Stimulated activated CD4-positive, alpha-beta T cell treated with anti-CD3 and anti-CD28 coated beads, Interleukin-15, amount 100 ng/mL, for 24 hours (primary cell): ENCODE measurements at regions not wholly inside any gene's neighbourhood (a gene's known extent, or its start where the extent isn't known, plus 50 kb on each side); places are given as distances from the start of the nearest gene placed in this dataset.
A peak's percentile ranks its signal among the peaks of the same experiment; 100 is the strongest.

ENCODE experiments used
- DNase-seq: peaks from one replicate; pipeline ENCODE4 v3.0.0-alpha.2; 2020

DNA sequence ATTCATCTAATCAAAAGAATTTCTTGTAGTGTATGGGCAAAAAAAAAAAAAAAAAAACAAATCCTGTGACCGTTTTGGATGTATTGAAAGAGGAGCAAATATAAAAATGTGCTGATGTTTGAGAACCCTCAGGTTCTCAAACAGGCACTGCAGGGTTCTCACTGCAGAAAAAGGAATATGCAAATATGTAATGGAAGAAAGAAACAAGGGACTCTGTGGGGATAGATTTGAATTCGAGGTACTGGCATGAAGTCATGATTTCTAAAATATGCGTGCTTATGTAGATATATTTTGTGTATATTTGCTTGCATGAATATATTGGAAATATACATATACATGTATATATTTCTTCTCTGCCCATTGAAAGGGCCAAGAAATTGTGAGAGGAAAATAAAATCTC, 365.0 kb upstream of the RUNX1 start:
- DNase-seq: no peak

GRCh38 chr21:35412231-35412630, 363.1 kb upstream of the RUNX1 start:
- no peak for DNase-seq

DNA sequence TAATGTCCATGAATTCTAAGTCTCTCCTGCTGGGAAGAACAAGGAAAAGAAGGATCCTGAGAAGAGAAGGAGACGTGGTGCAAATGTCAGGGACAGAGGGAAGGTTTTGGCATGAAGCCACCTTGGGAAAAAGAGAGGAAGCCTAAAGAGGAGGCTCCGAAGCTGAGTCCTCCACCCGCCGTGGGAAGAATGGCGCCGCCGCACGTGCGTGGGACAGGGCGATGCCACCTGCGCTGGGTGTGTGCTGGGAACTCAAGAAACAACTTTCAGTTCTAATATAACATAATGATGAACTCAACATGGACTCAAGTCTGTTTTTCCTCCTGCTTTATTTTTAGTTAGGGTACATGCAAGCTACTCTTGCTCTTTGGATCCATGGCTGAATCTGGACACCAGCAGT, 362.3 kb upstream of the RUNX1 start:
- no peak for DNase-seq

- DNase-seq: no peak
Observed at GRCh38 chr21:35410656-35411055, 361.6 kb upstream of the RUNX1 start.

DNA sequence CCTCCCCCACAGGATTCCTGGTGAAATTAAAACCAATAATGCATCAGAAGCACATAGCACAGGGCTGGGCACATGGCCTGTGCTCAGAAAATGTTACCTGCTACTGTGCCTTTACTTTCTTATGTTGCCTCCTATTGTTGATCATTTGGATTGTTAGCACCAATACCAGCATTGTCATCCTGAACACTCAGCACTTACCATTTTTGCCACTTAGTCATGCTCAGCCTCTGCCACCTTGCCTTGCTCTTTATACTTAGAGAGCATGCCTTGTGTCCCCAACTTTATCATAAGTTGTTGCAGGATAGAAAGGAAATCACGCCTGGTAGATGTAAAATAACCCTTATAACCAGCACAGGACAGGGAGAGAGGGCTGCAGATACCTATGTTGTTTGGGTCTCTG, 361.0 kb upstream of the RUNX1 start:
- no peak for DNase-seq

DNA sequence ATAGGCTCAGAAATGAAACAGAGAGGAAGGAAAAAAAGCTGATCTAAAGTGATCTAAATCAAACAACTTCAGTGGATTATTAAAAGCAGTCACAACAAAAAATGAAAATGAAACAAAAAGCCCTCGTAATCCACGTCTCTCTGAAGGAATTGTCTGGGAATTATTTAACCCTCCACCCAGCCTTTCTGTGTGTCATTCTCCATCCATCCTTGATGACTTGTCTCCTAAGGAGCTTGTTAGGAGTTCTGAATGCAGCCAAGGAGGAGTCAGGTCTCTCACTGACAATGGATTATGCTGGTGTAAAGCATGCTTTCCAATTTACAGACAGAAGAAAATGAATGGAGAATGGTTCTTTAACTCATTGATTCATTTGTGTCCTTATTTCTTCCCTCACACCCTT, 359.3 kb upstream of the RUNX1 start:
- DNase-seq: no peak

- DNase-seq: no peak
Observed at GRCh38 chr21:35406635-35407034, 357.5 kb upstream of the RUNX1 start.

- no peak for DNase-seq
Observed at GRCh38 chr21:35405981-35406380, 356.9 kb upstream of the RUNX1 start.

- no peak for DNase-seq
Observed at GRCh38 chr21:35404247-35404646, 355.1 kb upstream of the RUNX1 start.

GRCh38 chr21:35402061-35402460, 353.0 kb upstream of the RUNX1 start:
- DNase-seq: no peak

DNA sequence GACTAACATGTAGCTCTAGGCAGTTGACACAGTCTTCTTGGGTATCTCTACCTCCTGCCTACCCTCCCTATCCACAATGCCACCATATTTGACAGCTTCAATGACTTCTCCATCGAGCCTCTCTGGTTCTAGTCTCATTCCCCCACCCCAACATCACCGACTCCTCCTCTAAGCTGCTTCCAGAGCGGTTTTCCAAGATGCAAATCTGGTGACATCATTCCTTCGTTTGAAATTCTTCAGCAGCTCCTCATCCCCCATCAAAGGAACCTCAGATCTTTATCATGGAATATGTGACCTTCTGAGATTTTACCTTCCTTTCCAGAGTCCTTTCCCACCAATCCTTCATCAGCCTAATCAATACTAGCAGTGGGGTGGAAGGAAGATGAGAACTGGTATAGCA, 352.4 kb upstream of the RUNX1 start:
- DNase-seq: no peak

DNA sequence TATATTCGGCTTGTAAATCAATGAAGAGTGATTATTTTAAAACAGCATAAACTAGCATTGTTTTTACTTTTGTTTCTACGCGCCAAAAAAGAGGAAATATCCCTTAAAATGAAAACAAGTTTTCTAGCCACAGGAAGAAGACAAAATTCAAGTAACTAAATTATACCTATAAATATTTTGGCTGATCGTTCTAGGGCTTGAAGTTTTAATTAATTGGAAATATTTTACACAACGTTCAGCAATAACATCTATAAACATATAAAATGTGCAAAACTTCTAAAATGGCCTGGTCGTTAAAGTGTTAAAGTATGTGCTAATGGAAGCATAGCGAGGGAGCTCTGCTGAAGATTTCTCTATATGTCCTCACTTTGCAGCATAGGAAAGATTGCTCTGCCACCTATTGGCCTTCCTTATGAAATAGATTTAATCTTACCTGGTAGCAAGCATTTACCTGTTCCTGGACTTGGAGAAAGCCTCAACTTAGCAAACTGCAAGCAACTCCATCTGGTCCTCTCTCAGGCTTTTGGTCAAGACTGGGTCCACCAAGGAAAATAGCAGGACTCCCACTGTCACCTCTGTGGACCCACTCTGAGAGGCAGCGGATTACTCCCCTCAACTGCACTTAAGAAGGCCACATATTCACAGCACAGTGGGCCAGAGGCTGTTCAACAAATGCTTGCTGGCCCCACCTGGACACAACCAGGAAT, 351.3 kb upstream of the RUNX1 start:
- peak; percentile 30 for DNase-seq

DNA sequence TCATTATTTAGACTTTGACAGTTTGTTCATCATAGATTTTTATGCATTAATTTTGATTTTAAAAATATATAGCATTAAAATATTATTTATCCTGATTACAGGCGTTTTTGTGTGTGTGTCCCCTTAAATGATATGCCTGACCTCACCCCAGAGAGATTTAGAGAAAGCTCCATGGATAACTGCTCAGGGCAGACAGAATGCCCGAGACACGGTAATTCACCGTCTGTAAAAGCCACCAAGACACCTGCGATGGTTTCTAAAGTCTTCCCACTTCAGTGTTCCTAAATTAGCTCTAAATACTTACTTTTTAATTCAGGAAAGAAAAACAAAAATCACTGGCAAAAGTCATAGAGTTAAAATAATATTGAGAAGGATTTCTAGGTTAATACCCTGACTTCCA, 350.6 kb upstream of the RUNX1 start:
- DNase-seq: no peak

GRCh38 chr21:35399002-35399530, 350.0 kb upstream of the RUNX1 start:
- DNase-seq: no peak

GRCh38 chr21:35398346-35398982, 349.4 kb upstream of the RUNX1 start:
- no peak for DNase-seq

- no peak for DNase-seq
Observed at GRCh38 chr21:35397781-35398180, 348.7 kb upstream of the RUNX1 start.

GRCh38 chr21:35396655-35397054, 347.6 kb upstream of the RUNX1 start:
- DNase-seq: no peak

- no peak for DNase-seq
Observed at GRCh38 chr21:35395728-35396127, 346.6 kb upstream of the RUNX1 start.

GRCh38 chr21:35394634-35395369, 345.7 kb upstream of the RUNX1 start:
- DNase-seq: no peak

DNA sequence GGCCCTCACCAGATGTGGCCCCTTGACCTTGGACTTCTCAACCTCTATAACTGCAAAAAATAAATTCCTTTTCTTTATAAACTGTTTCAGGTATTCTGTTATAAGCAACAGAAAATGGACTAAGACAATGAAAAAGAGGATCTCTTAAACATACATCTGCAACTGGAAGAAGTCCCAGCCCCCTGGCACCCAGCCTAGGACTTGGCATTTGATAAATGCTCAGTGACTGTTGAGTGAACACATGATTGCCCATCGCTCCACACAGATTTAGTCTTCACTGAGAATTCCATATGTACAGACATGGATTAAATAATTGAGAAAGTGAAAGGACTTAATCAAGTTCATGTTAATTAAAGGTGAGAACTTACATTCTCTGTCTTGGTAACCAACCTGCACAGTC, 344.9 kb upstream of the RUNX1 start:
- no peak for DNase-seq

DNA sequence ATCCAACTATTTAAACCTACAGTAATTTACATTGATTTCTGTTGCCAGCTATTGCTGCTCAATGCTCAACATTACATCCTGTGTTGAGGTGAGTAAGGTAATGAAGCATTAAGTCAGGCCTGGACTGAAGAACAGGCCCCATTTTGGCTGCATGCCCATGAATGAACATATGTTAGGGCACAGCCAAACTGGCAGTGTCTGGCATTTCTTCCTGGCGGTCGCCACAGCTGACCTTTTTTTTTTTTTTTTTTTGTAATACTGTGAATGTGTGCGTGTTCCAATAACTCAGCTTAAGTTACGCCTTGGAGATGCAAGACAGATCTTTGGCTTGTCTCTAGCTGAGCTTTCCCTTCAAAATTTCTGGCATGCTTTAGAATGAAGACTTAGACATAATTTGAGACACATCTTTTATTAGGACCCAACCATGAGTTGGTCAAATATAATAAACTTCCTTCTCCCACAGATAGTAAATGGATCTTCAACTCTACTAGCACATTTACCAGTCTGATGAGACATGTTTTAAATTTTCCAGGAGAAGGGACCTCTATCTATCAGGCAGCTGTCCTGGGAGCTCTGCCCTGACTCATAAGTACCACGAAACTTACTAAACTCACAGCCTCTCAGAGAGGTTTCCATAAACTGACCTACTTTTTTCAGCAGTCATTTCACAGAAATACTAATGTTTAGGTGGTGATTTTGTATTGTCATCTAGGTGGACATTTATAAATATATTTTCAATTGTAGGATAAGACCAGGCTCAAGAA, 341.1 kb upstream of the RUNX1 start:
- no peak for DNase-seq

GRCh38 chr21:35386491-35387079, 337.5 kb upstream of the RUNX1 start:
- DNase-seq: no peak

DNA sequence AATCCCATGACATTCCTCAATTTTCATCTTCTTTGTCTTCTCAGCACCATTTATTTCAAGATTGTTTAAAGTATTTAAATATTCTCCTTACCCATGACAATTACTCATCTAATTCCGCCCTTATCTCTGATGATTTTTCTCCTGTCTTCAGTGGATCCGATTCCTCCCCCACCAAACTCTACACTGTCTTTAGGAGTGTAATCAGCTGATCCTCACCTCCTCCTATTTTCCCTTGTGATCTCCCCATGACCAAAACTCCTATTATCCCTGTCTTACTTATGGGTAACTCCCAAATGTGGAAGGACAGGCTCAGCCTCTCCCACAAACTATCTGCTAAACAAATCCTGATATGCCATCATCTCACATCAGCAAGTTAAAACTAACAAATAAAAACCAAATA, 335.3 kb upstream of the RUNX1 start:
- DNase-seq: no peak
